K562 (cell line): ENCODE measurements at regions not wholly inside any gene's neighbourhood (a gene's known extent, or its start where the extent isn't known, plus 50 kb on each side); places are given as distances from the start of the nearest gene placed in this dataset.

Experiments used
- EZH2 ChIP-seq: IDR thresholded peaks from 2 replicates; pipeline ENCODE4 v1.6.1; 2012; ENCODE audit warnings: low read depth, mild to moderate bottlenecking, inconsistent platforms, low read length, borderline replicate concordance
- JUN ChIP-seq, 2 experiments: sonication (generic) in 1 of 2; formaldehyde crosslinking in 1 of 2; IDR thresholded peaks; 2 replicates each; pipeline versions ENCODE4 v1.6.1 to v1.8.0; 2012 to 2022; ENCODE audit warnings: borderline replicate concordance in 2 of 2, mild to moderate bottlenecking in 2 of 2, improper control_type of control experiment in 1 of 2, low read depth in 1 of 2, low read length in 1 of 2, missing genetic modification reagents in 1 of 2
- POLR2AphosphoS5 ChIP-seq: IDR thresholded peaks from 2 replicates; pipeline ENCODE4 v1.6.1; 2011; ENCODE audit warnings: mild to moderate bottlenecking, low read depth, low read length, moderate library complexity; ENCODE audit not compliant: control insufficient read depth, insufficient read depth
- POLR2B ChIP-seq: fragments of 450-650 bp; IDR thresholded peaks from 2 replicates; pipeline ENCODE4 v1.6.1; 2018; ENCODE audit warnings: low read depth; ENCODE audit not compliant: partially characterized antibody
- ZNF175 ChIP-seq: fragments of 200-800 bp; sonication (Bioruptor generic); IDR thresholded peaks from 2 replicates; pipeline ENCODE4 v1.6.1; 2016; ENCODE audit warnings: low read depth, mild to moderate bottlenecking, missing genetic modification characterization, missing compliant biosample characterization
- TF ChIP-seq, protein P1 (sequence below): sonication (generic); formaldehyde crosslinking; IDR thresholded peaks from 2 replicates; pipeline ENCODE4 v1.5.0; 2020; ENCODE audit warnings: missing genetic modification reagents

DNA sequence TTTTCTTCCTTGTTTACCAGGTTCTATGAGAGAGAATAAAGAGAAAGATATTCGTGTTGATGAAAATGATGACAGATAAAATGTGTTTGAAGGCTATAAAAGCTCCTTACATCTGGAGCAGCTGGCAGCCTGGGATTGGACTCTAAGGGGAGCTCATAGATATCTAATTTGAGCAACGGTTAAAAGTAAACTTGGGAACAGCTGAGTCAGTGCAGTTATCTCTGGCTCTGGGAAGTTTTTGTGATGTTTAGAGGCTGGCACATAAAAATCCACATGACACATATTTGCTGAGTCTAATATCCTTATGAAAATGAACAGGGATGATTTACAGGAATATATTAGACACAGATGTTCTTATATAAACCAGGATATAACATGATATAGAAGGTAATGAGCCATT, 331.8 kb upstream of the TENM3 start:
- no peak for TF ChIP-seq POLR2AphosphoS5
- TF ChIP-seq EZH2 = no peak
- TF ChIP-seq JUN (IDR thresholded peaks at IDR 0.05; ENCODE audit: borderline replicate concordance, low read depth, low read length) = no peak
- no peak for TF ChIP-seq JUN (CRISPR knock-in tag; IDR thresholded peaks at IDR 0.05; ENCODE audit: borderline replicate concordance)
- TF ChIP-seq ZNF175 = no peak
- TF ChIP-seq POLR2B = no peak
- TF ChIP-seq, protein P1, sequence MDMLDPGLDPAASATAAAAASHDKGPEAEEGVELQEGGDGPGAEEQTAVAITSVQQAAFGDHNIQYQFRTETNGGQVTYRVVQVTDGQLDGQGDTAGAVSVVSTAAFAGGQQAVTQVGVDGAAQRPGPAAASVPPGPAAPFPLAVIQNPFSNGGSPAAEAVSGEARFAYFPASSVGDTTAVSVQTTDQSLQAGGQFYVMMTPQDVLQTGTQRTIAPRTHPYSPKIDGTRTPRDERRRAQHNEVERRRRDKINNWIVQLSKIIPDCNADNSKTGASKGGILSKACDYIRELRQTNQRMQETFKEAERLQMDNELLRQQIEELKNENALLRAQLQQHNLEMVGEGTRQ = no peak
